ENCODE measurements at regions not wholly inside any gene's neighbourhood (a gene's known extent, or its start where the extent isn't known, plus 50 kb on each side); places are given as distances from the start of the nearest gene placed in this dataset.

GRCh38 chr7:10604128-10604527, 369.5 kb upstream of the PHF14 start:
- H3K9me3 ChIP-seq (ENCODE audit: low read length) = no peaks in the 10 kb centered on the region
- H3K27ac ChIP-seq (ENCODE audit: low read depth, low read length, poor library complexity, severe bottlenecking) = no peak overlapping the region
- no peaks in the 10 kb centered on the region for H3K4me1 ChIP-seq (ENCODE audit: insufficient read depth, low read length, severe bottlenecking)
- H3F3A ChIP-seq (ENCODE audit: insufficient read depth, low read length) = no peaks in the 10 kb centered on the region
- no peaks in the 10 kb centered on the region for H3K27me3 ChIP-seq (ENCODE audit: insufficient read depth, low read length)
- H3K9ac ChIP-seq (ENCODE audit: low read length) = no peak overlapping the region
- H2AFZ ChIP-seq (ENCODE audit: low read length) = no peak overlapping the region
- H4K20me1 ChIP-seq (ENCODE audit: insufficient read depth, low read length) = no peaks in the 10 kb centered on the region
- no peak for TF ChIP-seq EZH2 (IDR thresholded peaks at IDR 0.05; ENCODE audit: borderline replicate concordance, low read length)
- TF ChIP-seq, protein P1, sequence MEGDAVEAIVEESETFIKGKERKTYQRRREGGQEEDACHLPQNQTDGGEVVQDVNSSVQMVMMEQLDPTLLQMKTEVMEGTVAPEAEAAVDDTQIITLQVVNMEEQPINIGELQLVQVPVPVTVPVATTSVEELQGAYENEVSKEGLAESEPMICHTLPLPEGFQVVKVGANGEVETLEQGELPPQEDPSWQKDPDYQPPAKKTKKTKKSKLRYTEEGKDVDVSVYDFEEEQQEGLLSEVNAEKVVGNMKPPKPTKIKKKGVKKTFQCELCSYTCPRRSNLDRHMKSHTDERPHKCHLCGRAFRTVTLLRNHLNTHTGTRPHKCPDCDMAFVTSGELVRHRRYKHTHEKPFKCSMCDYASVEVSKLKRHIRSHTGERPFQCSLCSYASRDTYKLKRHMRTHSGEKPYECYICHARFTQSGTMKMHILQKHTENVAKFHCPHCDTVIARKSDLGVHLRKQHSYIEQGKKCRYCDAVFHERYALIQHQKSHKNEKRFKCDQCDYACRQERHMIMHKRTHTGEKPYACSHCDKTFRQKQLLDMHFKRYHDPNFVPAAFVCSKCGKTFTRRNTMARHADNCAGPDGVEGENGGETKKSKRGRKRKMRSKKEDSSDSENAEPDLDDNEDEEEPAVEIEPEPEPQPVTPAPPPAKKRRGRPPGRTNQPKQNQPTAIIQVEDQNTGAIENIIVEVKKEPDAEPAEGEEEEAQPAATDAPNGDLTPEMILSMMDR (IDR thresholded peaks at IDR 0.05; ENCODE audit: low read length) = no peak
- H3K4me2 ChIP-seq (ENCODE audit: low read length) = no peak overlapping the region
- no peak overlapping the region for H3K4me3 ChIP-seq (ENCODE audit: low read depth, low read length, poor library complexity, severe bottlenecking)
- no peaks in the 10 kb centered on the region for H3K9me2 ChIP-seq (ENCODE audit: low read depth, low read length)
- no peaks in the 10 kb centered on the region for H3K36me3 ChIP-seq (ENCODE audit: insufficient read depth, low read length)
- no peaks in the 10 kb centered on the region for H3K79me2 ChIP-seq (ENCODE audit: insufficient read depth, low read length)

- Histone ChIP-seq H3K27ac (ENCODE audit: low read depth, low read length, poor library complexity, severe bottlenecking) (no peak overlapping the region), H3K4me3 (ENCODE audit: low read depth, low read length, poor library complexity, severe bottlenecking) (no peak overlapping the region), H3K9ac (ENCODE audit: low read length) (no peak overlapping the region), H3K79me2 (ENCODE audit: insufficient read depth, low read length) (no peaks in the 10 kb centered on the region), H3K9me3 (ENCODE audit: low read length) (no peaks in the 10 kb centered on the region), H4K20me1 (ENCODE audit: insufficient read depth, low read length) (no peaks in the 10 kb centered on the region), H2AFZ (ENCODE audit: low read length) (no peak overlapping the region), H3K4me1 (ENCODE audit: insufficient read depth, low read length, severe bottlenecking) (no peaks in the 10 kb centered on the region), H3F3A (ENCODE audit: insufficient read depth, low read length) (no peaks in the 10 kb centered on the region), H3K4me2 (ENCODE audit: low read length) (no peak overlapping the region), H3K27me3 (ENCODE audit: insufficient read depth, low read length) (no peaks in the 10 kb centered on the region), H3K36me3 (ENCODE audit: insufficient read depth, low read length) (no peaks in the 10 kb centered on the region), H3K9me2 (ENCODE audit: low read depth, low read length) (no peaks in the 10 kb centered on the region)
- no peak for TF ChIP-seq EZH2 (IDR thresholded peaks at IDR 0.05; ENCODE audit: borderline replicate concordance, low read length)
These were observed 360.7 kb upstream of the PHF14 start for GRCh38 chr7:10612950-10613349.

- no peak overlapping the region for H3K4me3 ChIP-seq (ENCODE audit: low read depth, low read length, poor library complexity, severe bottlenecking)
- no peaks in the 10 kb centered on the region for H3F3A ChIP-seq (ENCODE audit: insufficient read depth, low read length)
- no peaks in the 10 kb centered on the region for H3K9me3 ChIP-seq (ENCODE audit: low read length)
- H3K9ac ChIP-seq (ENCODE audit: low read length) = no peak overlapping the region
- no peaks in the 10 kb centered on the region for H3K4me1 ChIP-seq (ENCODE audit: insufficient read depth, low read length, severe bottlenecking)
- no peaks in the 10 kb centered on the region for H4K20me1 ChIP-seq (ENCODE audit: insufficient read depth, low read length)
- H2AFZ ChIP-seq (ENCODE audit: low read length) = no peak overlapping the region
- H3K27me3 ChIP-seq (ENCODE audit: insufficient read depth, low read length) = no peaks in the 10 kb centered on the region
- no peak overlapping the region for H3K27ac ChIP-seq (ENCODE audit: low read depth, low read length, poor library complexity, severe bottlenecking)
- H3K9me2 ChIP-seq (ENCODE audit: low read depth, low read length) = no peaks in the 10 kb centered on the region
- no peaks in the 10 kb centered on the region for H3K36me3 ChIP-seq (ENCODE audit: insufficient read depth, low read length)
- no peak overlapping the region for H3K4me2 ChIP-seq (ENCODE audit: low read length)
- TF ChIP-seq EZH2 (IDR thresholded peaks at IDR 0.05; ENCODE audit: borderline replicate concordance, low read length) = no peak
- TF ChIP-seq, protein P1 (IDR thresholded peaks at IDR 0.05; ENCODE audit: low read length) = no peak
- no peaks in the 10 kb centered on the region for H3K79me2 ChIP-seq (ENCODE audit: insufficient read depth, low read length)
These were observed 354.7 kb upstream of the PHF14 start for GRCh38 chr7:10618953-10619352.

GRCh38 chr7:10632712-10633111, 341.0 kb upstream of the PHF14 start:
- no peaks in the 10 kb centered on the region for H3F3A ChIP-seq (ENCODE audit: insufficient read depth, low read length)
- no peaks in the 10 kb centered on the region for H3K79me2 ChIP-seq (ENCODE audit: insufficient read depth, low read length)
- no peaks in the 10 kb centered on the region for H3K36me3 ChIP-seq (ENCODE audit: insufficient read depth, low read length)
- H3K4me3 ChIP-seq (ENCODE audit: low read depth, low read length, poor library complexity, severe bottlenecking) = no peak overlapping the region
- no peak overlapping the region for H2AFZ ChIP-seq (ENCODE audit: low read length)
- no peaks in the 10 kb centered on the region for H3K27me3 ChIP-seq (ENCODE audit: insufficient read depth, low read length)
- no peaks in the 10 kb centered on the region for H3K9me2 ChIP-seq (ENCODE audit: low read depth, low read length)
- H3K9me3 ChIP-seq (ENCODE audit: low read length) = no peaks in the 10 kb centered on the region
- H3K4me2 ChIP-seq (ENCODE audit: low read length) = no peak overlapping the region
- TF ChIP-seq, protein P1 (IDR thresholded peaks at IDR 0.05; ENCODE audit: low read length) = no peak
- no peak for TF ChIP-seq EZH2 (IDR thresholded peaks at IDR 0.05; ENCODE audit: borderline replicate concordance, low read length)
- H3K9ac ChIP-seq (ENCODE audit: low read length) = no peak overlapping the region
- no peaks in the 10 kb centered on the region for H3K4me1 ChIP-seq (ENCODE audit: insufficient read depth, low read length, severe bottlenecking)
- no peak overlapping the region for H3K27ac ChIP-seq (ENCODE audit: low read depth, low read length, poor library complexity, severe bottlenecking)
- no peaks in the 10 kb centered on the region for H4K20me1 ChIP-seq (ENCODE audit: insufficient read depth, low read length)

All from OCI-LY1 (cell line).